ENCODE measurements at regions not wholly inside any gene's neighbourhood (a gene's known extent, or its start where the extent isn't known, plus 50 kb on each side); places are given as distances from the start of the nearest gene placed in this dataset.

DNA sequence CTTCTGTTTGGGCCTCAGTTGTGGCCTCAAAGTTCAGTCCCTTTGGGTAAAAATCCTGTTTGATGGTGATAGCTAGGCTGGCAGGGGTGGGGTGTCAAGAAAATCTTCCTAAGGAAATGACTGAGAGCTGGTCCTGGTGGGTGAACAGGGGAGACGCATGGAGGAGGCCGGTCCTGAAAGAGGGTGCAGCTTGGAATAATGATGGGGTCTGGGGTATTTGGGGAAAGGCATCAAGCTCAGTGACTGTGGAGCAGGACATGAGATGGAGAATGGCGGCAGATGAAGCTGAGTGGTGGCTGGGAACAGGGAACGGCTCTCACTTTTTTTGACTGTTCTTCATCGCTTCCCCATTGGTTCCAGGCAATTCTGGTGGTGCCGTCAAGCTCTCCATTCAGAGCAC lies 140.7 kb upstream of the PKDCC start:
- intact Hi-C loops (cut with DNase I, micrococcal nuclease): no loop called here
- TF ChIP-seq, protein P1, sequence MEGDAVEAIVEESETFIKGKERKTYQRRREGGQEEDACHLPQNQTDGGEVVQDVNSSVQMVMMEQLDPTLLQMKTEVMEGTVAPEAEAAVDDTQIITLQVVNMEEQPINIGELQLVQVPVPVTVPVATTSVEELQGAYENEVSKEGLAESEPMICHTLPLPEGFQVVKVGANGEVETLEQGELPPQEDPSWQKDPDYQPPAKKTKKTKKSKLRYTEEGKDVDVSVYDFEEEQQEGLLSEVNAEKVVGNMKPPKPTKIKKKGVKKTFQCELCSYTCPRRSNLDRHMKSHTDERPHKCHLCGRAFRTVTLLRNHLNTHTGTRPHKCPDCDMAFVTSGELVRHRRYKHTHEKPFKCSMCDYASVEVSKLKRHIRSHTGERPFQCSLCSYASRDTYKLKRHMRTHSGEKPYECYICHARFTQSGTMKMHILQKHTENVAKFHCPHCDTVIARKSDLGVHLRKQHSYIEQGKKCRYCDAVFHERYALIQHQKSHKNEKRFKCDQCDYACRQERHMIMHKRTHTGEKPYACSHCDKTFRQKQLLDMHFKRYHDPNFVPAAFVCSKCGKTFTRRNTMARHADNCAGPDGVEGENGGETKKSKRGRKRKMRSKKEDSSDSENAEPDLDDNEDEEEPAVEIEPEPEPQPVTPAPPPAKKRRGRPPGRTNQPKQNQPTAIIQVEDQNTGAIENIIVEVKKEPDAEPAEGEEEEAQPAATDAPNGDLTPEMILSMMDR (IDR thresholded peaks at IDR 0.05): no peak
- Histone ChIP-seq H3K4me1 (ENCODE audit: low read depth) (no peaks in the 10 kb centered on the region), H3K4me3 (no peak overlapping the region), H3K36me3 (ENCODE audit: low read depth) (no peaks in the 10 kb centered on the region), H3K9me3 (no peaks in the 10 kb centered on the region)
- ATAC-seq (no peak), DNase-seq (no peak)

DNA sequence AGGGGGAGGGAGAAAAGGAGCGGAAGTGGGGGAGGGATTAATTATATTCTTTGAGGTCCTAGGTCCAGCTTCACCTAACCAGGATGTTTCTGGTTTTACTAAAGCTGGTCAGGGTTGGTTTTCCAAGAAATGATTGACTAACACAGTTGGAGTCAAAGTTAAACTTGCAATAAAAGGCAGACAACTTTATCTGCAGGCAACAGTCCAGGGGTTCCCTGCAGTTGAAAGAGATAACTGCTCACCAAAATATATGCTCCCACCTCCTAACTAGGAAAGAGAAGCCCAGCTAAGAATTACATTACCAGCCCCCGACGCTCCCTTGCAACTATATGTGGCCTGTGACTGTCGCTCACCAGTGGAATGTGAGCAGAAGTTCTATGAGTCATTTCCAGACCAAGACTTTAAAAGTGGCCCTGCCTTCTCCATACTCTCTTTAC lies 140.0 kb upstream of the PKDCC start:
- DNase-seq: peak in 1 of 3 donors; percentile 43
- H3K4me3 ChIP-seq: no peak overlapping the region
- intact Hi-C loops (cut with DNase I, micrococcal nuclease): no loop called here
- TF ChIP-seq, protein P1 (IDR thresholded peaks at IDR 0.05): no peak
- peak; percentile 82 for ATAC-seq
- no peaks in the 10 kb centered on the region for H3K9me3 ChIP-seq
- no peaks in the 10 kb centered on the region for H3K36me3 ChIP-seq (ENCODE audit: low read depth)
- no peaks in the 10 kb centered on the region for H3K4me1 ChIP-seq (ENCODE audit: low read depth)

DNA sequence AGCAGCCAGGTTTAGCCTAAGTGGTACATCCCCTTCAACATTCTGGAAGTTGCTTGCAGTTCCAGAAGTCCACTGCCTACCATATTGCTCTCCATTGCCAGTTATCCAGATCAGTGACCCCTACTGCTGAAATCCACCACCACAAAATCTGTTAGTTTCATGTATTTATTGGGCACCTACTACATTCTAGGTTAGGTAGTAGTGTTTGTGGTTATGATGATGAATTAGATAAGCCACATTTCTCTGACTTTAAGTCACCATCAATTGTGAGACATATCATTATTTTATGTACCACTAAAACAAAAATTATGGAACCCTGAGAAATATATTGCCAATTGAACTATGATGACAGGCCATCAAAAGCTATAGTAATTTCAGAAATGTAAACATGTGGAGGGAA lies 139.5 kb upstream of the PKDCC start:
- ATAC-seq (no peak), DNase-seq (no peak)
- no peaks in the 10 kb centered on the region for H3K36me3 ChIP-seq (ENCODE audit: low read depth)
- no peak overlapping the region for H3K4me3 ChIP-seq
- H3K4me1 ChIP-seq (ENCODE audit: low read depth): no peaks in the 10 kb centered on the region
- TF ChIP-seq, protein P1 (IDR thresholded peaks at IDR 0.05): no peak
- intact Hi-C loops (cut with DNase I, micrococcal nuclease): no loop called here
- H3K9me3 ChIP-seq: no peaks in the 10 kb centered on the region

DNA sequence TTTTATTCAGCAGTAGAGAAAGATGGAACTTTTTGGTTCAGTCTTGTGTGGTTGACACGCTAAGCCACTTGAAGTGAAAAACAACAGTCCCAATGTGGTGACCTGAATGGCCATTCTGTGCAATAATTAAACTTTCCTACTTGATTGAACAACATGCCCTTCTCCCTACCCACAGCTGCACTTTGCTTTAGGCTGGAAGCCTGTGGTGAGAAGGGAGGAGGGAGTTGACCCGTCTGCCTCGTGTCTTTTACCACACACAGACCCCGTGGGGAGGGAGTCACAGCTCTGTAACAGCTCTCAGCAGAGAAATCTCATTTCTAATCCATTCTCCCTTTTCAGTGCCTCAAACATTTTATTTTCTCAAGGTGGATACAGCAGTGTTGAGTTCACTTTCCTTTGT lies 138.2 kb upstream of the PKDCC start:
- no peak for ATAC-seq
- Histone ChIP-seq H3K4me1 (ENCODE audit: low read depth) (no peaks in the 10 kb centered on the region), H3K9me3 (no peaks in the 10 kb centered on the region), H3K36me3 (ENCODE audit: low read depth) (no peaks in the 10 kb centered on the region), H3K4me3 (no peak overlapping the region)
- no peak for DNase-seq
- TF ChIP-seq, protein P1 (IDR thresholded peaks at IDR 0.05): no peak
- intact Hi-C loops (cut with DNase I, micrococcal nuclease): no loop called here

DNA sequence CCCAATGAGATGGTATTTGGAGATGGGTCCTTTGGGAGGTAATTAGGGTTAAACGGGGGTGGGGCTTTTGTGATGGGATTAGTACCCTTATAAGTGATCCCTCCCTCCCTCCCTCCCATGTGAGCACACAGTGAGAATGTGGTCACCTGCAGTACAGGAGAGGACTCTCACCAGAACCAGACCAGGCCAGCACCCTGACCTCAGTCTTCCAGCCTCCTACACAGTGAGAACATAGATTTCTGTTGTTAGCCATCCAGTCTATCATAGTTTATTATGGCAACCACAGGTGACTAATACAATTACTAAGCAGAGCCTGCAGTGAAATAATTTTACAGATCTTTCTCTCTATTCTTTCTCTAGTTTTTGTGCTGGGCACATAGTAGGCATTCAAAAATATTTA lies 137.7 kb upstream of the PKDCC start:
- intact Hi-C loops (cut with DNase I, micrococcal nuclease): no loop called here
- Histone ChIP-seq H3K4me3 (no peak overlapping the region), H3K4me1 (ENCODE audit: low read depth) (no peaks in the 10 kb centered on the region), H3K9me3 (no peaks in the 10 kb centered on the region), H3K36me3 (ENCODE audit: low read depth) (no peaks in the 10 kb centered on the region)
- DNase-seq (no peak), ATAC-seq (no peak)
- TF ChIP-seq, protein P1 (IDR thresholded peaks at IDR 0.05): no peak

DNA sequence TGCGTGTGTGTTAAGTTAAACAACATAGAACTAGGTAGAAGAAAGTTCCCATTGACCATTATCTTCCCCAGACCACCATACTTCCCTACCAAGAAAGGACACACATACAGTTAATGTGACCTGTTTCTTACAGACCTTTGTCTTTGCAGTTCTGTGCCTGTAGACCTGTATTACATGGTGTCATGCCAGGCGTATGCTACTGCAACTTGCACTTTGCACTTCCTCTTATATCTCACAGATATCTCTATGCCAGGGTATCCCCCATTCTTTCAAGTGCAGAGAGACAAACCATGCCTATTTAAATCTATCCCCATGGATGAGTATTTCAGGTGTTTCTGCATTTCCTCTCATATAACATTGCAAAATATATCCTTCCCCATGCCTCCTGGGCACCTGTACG lies 136.8 kb upstream of the PKDCC start:
- H3K9me3 ChIP-seq: no peaks in the 10 kb centered on the region
- H3K36me3 ChIP-seq (ENCODE audit: low read depth): no peaks in the 10 kb centered on the region
- intact Hi-C loops (cut with DNase I, micrococcal nuclease): no loop called here
- TF ChIP-seq, protein P1 (IDR thresholded peaks at IDR 0.05): no peak
- no peaks in the 10 kb centered on the region for H3K4me1 ChIP-seq (ENCODE audit: low read depth)
- ATAC-seq (peak; percentile 82), DNase-seq (peak in 1 of 3 donors; percentile 54)
- no peak overlapping the region for H3K4me3 ChIP-seq
